HCT116 (cell line): ENCODE measurements at regions not wholly inside any gene's neighbourhood (a gene's known extent, or its start where the extent isn't known, plus 50 kb on each side); places are given as distances from the start of the nearest gene placed in this dataset.

Experiments
- ATAC-seq: fragments of 200-7000 bp; cut with Tn5 transposase; 2 replicates; pipeline ENCODE4 v1.9.1; 2020; ENCODE audit warnings: mild to moderate bottlenecking, moderate library complexity
- BruUV-seq: library from RNA; stranded (reverse); fragments of 400-500 nt; replicated peaks from 2 replicates; lab custom pipeline; 2021; lab: Mats Ljungman, UMichigan
- CTCF ChIA-PET: fragments of 300-600 bp; sonication (Branson Sonifier 250); formaldehyde crosslinking; loops from one replicate; lab custom pipeline; 2021; ENCODE audit warnings: antibody characterized with exemption; lab: Charles Lee
- POLR2A ChIA-PET: fragments of 300-600, 350-600 bp; sonication (Branson Sonifier 250); formaldehyde crosslinking; loops from one replicate; lab custom pipeline; 2021; ENCODE audit warnings: antibody characterized with exemption; lab: Charles Lee
- RAD21 ChIA-PET, 2 experiments: fragments of 300-600 bp; sonication (Branson Sonifier 250); formaldehyde crosslinking; loops; one replicate each; lab custom pipeline; 2023; ENCODE audit warnings: low total read pairs in 2 of 2; ENCODE audit not compliant: uncharacterized antibody in 2 of 2, unreplicated experiment in 2 of 2, low non-redundant PET in 1 of 2; lab: Charles Lee
- DNase-seq: peaks from one replicate; pipeline ENCODE4 v3.0.0-alpha.2; 2010; ENCODE audit warnings: low read depth, low spot score
- H2AFZ ChIP-seq: fragments of 200-600 bp; shearing (Covaris generic), sonication (generic); 2 replicates; pipeline ENCODE4 v1.6.1; 2017; ENCODE audit warnings: low read depth, mixed run types, mixed read lengths, antibody characterized with exemption, low read length; ENCODE audit not compliant: poor library complexity, severe bottlenecking
- H3K27ac ChIP-seq: 2 replicates; pipeline ENCODE4 v1.5.1; 2012; ENCODE audit warnings: low read depth, low read length
- H3K27me3 ChIP-seq: fragments of 200-600 bp; sonication (generic); 2 replicates; pipeline ENCODE4 v1.6.1; 2016; ENCODE audit warnings: mixed run types, low read length, mixed read lengths; ENCODE audit not compliant: insufficient read depth
- H3K36me3 ChIP-seq, 2 experiments: fragments of 200-500 bp in 1 of 2; fragments of 200-600 bp in 1 of 2; sonication (Bioruptor generic) in 1 of 2; sonication (generic) in 1 of 2; 2 replicates each; pipeline versions ENCODE4 v1.5.1 to v1.6.1; 2014 to 2016; ENCODE audit warnings: low read length in 2 of 2, inconsistent platforms in 1 of 2, mixed read lengths in 1 of 2, mixed run types in 1 of 2; ENCODE audit not compliant: insufficient read depth in 2 of 2, control insufficient read depth in 1 of 2
- H3K4me1 ChIP-seq, 2 experiments: fragments of 200-600 bp in 1 of 2; sonication (generic) in 1 of 2; 2 replicates each; pipeline versions ENCODE4 v1.5.1 to v1.6.1; 2012 to 2017; ENCODE audit warnings: low read length in 2 of 2, inconsistent platforms in 1 of 2, mild to moderate bottlenecking in 1 of 2, mixed read lengths in 1 of 2, mixed run types in 1 of 2, moderate library complexity in 1 of 2; ENCODE audit not compliant: insufficient read depth in 2 of 2, control insufficient read depth in 1 of 2
- H3K4me2 ChIP-seq: fragments of 200-600 bp; sonication (generic); 2 replicates; pipeline ENCODE4 v1.6.1; 2017; ENCODE audit warnings: mixed run types, low read length, mixed read lengths
- H3K4me3 ChIP-seq, 2 experiments: fragments of 200-600 bp in 1 of 2; sonication (generic) in 1 of 2; replicated peaks in 1 of 2; 2 replicates each; pipeline ENCODE4 v1.5.1; 2011 to 2016; ENCODE audit warnings: low read length in 2 of 2, control low read depth in 1 of 2, low read depth in 1 of 2, mild to moderate bottlenecking in 1 of 2, mixed read lengths in 1 of 2, mixed run types in 1 of 2
- H3K79me2 ChIP-seq: fragments of 200-600 bp; sonication (generic); 2 replicates; pipeline ENCODE4 v1.6.1; 2017; ENCODE audit warnings: mild to moderate bottlenecking, mixed run types, low read length, moderate library complexity, mixed read lengths; ENCODE audit not compliant: insufficient read depth
- H3K9ac ChIP-seq: fragments of 200-600 bp; sonication (generic); 2 replicates; pipeline ENCODE4 v1.6.1; 2016; ENCODE audit warnings: low read length, mixed read lengths
- H3K9me2 ChIP-seq: fragments of 200-600 bp; sonication (generic), shearing (Covaris generic); 2 replicates; pipeline ENCODE4 v1.6.1; 2017; ENCODE audit warnings: mixed run types, mild to moderate bottlenecking, moderate library complexity; ENCODE audit not compliant: insufficient read depth
- H3K9me3 ChIP-seq, 2 experiments: fragments of 200-500 bp in 1 of 2; fragments of 200-600 bp in 1 of 2; sonication (Bioruptor generic) in 1 of 2; sonication (generic) in 1 of 2; 2 replicates each; pipeline ENCODE4 v1.6.1; 2014 to 2017; ENCODE audit warnings: low read length in 2 of 2, mixed read lengths in 2 of 2, inconsistent platforms in 1 of 2, low read depth in 1 of 2, mild to moderate bottlenecking in 1 of 2, mixed run types in 1 of 2, moderate library complexity in 1 of 2; ENCODE audit not compliant: control insufficient read depth in 1 of 2, insufficient read depth in 1 of 2
- H4K20me1 ChIP-seq: fragments of 200-600 bp; sonication (generic), shearing (Covaris generic); 2 replicates; pipeline ENCODE4 v1.6.1; 2017; ENCODE audit warnings: mixed run types, mild to moderate bottlenecking, moderate library complexity; ENCODE audit not compliant: insufficient read depth
- CBX3 ChIP-seq: IDR thresholded peaks from 2 replicates; pipeline ENCODE4 v1.6.1; 2012; ENCODE audit warnings: low read depth
- ELF1 ChIP-seq: IDR thresholded peaks from 2 replicates; pipeline ENCODE4 v1.6.1; 2012; ENCODE audit warnings: low read depth, borderline replicate concordance
- EZH2 ChIP-seq: fragments of 200-600 bp; sonication (generic); IDR thresholded peaks from 2 replicates; pipeline ENCODE4 v1.6.1; 2017; ENCODE audit warnings: antibody characterized with exemption, mixed run types
- FOSL1 ChIP-seq: IDR thresholded peaks from 2 replicates; pipeline ENCODE4 v1.6.1; 2012; ENCODE audit warnings: low read depth
- POLR2AphosphoS5 ChIP-seq: IDR thresholded peaks from 2 replicates; pipeline ENCODE4 v1.6.1; 2011; ENCODE audit warnings: mild to moderate bottlenecking, low read depth, low read length, moderate library complexity
- RAD21 ChIP-seq: IDR thresholded peaks from 2 replicates; pipeline ENCODE4 v1.6.1; 2012; ENCODE audit warnings: low read depth, mild to moderate bottlenecking
- YY1 ChIP-seq: IDR thresholded peaks from 2 replicates; pipeline ENCODE4 v1.6.1; 2011; ENCODE audit warnings: low read length, low read depth, moderate library complexity, mild to moderate bottlenecking; ENCODE audit not compliant: insufficient replicate concordance; ENCODE audit errors: extremely low read depth
- ZNF274 ChIP-seq: fragments of 200-500 bp; sonication (Bioruptor generic); IDR thresholded peaks from 2 replicates; pipeline ENCODE4 v1.6.1; 2014; ENCODE audit warnings: mild to moderate bottlenecking, low read depth, low read length, inconsistent platforms
- intact Hi-C: fragments of 100-400 bp; cut with micrococcal nuclease; formaldehyde crosslinking; loops from 2 replicates; pipeline ENCODE4 v1.10.0; 2022
- TF ChIP-seq, protein P1 (sequence below): IDR thresholded peaks from 2 replicates; pipeline ENCODE4 v1.6.1; 2012

DNA sequence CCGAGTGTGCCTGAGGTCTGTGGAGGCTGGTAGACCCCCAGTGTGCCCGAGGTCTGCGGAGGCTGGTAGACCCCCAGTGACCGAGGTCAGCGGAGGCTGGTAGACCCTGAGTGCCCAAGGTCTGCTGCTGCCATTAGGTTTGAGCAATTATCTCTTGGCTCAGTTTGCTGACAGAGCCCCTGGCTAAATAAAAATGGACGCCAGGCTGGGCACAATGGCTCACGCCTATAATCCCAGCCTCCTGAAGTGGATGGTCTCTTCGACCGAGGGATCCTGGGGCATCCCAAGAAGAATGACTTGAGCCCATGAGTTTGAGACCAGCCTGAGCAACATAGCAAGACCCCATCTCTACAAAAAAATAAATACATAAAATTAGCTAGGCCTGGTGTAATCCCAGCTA, 98.7 kb upstream of the ZNF469 start:
- Histone ChIP-seq H3K9me3 (peaks cover 0 to 4% of the 10 kb centered on the region in 2 experiments; a peak in 1 of 4 replicates), H4K20me1 (no peaks in the 10 kb centered on the region), H3K4me3 (no peak overlapping the region), H3K27ac (no peak overlapping the region), H3K9me2 (no peaks in the 10 kb centered on the region), H3K4me2 (no peak overlapping the region), H3K4me1 (peaks cover 7 to 17% of the 10 kb centered on the region in 2 experiments; a peak in 3 of 4 replicates), H3K9ac (no peak overlapping the region), H3K79me2 (no peaks in the 10 kb centered on the region), H2AFZ (no peak overlapping the region), H3K36me3 (no peaks in the 10 kb centered on the region), H3K27me3 (peaks cover 7% of the 10 kb centered on the region; the same call in 1 of the 2 replicates)
- ChIA-PET CTCF (interaction anchor here (1.2 kb wide), 1 partner anchor 152 kb away, joined by 3 read pairs; no protein-coding TSS in a partner anchor), RAD21 (no interaction called here), POLR2A (no interaction called here)
- DNase-seq (no peak), ATAC-seq (no peak)
- intact Hi-C loops: no loop called here
- no TSS peak for BruUV-seq
- no peak for TF ChIP-seq ZNF274
- TF ChIP-seq, protein P1, sequence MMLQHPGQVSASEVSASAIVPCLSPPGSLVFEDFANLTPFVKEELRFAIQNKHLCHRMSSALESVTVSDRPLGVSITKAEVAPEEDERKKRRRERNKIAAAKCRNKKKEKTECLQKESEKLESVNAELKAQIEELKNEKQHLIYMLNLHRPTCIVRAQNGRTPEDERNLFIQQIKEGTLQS: no peak
- no peak for TF ChIP-seq EZH2
- TF ChIP-seq RAD21: no peak
- no peak for TF ChIP-seq CBX3
- no peak for TF ChIP-seq YY1
- TF ChIP-seq ELF1: no peak
- no peak for TF ChIP-seq FOSL1
- TF ChIP-seq POLR2AphosphoS5: no peak
